GM10266 (cell line): ENCODE measurements at regions not wholly inside any gene's neighbourhood (a gene's known extent, or its start where the extent isn't known, plus 50 kb on each side); places are given as distances from the start of the nearest gene placed in this dataset.
"Not testable (repeated sequence)": the region's sequence is repeated elsewhere in the genome, so short reads cannot be mapped to it uniquely, and the experiment has no call there.

Experiments
- DNase-seq: peaks from one replicate; pipeline ENCODE4 v3.0.0; 2012; ENCODE audit errors: extremely low spot score
- TF ChIP-seq, protein P1 (sequence below): IDR thresholded peaks from 2 replicates; pipeline ENCODE4 v1.5.1; 2012; ENCODE audit warnings: mild to moderate bottlenecking, low read depth; ENCODE audit not compliant: control insufficient read depth, insufficient read depth; ENCODE audit errors: missing control alignments

- TF ChIP-seq, protein P1, sequence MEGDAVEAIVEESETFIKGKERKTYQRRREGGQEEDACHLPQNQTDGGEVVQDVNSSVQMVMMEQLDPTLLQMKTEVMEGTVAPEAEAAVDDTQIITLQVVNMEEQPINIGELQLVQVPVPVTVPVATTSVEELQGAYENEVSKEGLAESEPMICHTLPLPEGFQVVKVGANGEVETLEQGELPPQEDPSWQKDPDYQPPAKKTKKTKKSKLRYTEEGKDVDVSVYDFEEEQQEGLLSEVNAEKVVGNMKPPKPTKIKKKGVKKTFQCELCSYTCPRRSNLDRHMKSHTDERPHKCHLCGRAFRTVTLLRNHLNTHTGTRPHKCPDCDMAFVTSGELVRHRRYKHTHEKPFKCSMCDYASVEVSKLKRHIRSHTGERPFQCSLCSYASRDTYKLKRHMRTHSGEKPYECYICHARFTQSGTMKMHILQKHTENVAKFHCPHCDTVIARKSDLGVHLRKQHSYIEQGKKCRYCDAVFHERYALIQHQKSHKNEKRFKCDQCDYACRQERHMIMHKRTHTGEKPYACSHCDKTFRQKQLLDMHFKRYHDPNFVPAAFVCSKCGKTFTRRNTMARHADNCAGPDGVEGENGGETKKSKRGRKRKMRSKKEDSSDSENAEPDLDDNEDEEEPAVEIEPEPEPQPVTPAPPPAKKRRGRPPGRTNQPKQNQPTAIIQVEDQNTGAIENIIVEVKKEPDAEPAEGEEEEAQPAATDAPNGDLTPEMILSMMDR: no peak
- no peak for DNase-seq
These were observed 58.2 kb downstream of the RPRM start for GRCh38 chr2:153420394-153420793.

DNA sequence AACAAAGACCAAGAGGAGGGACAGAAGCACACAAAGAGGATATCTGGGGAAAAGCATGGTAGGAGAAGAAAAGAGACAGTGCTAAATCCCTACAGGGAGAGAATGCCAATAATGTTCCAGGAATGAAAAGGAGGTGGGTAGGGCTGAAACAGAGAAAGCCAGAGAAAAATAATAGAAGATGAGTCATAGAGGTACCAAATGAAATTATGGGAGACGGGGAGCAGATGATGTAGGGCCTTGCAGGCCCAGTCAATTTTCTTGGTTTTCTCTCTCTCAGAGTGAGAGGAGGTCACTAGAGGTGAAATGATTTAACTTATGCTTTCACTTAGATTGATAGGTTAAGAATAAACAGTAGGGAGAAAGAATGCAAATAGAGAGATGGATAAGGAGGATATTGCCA, 61.5 kb downstream of the RPRM start:
- TF ChIP-seq, protein P1: no peak
- DNase-seq: no peak

- TF ChIP-seq, protein P1: no peak
- no peak for DNase-seq
These were observed 62.5 kb downstream of the RPRM start for GRCh38 chr2:153416071-153416470.

- TF ChIP-seq, protein P1: no peak
- DNase-seq: no peak
These were observed 69.7 kb downstream of the RPRM start for GRCh38 chr2:153408710-153409385.

DNA sequence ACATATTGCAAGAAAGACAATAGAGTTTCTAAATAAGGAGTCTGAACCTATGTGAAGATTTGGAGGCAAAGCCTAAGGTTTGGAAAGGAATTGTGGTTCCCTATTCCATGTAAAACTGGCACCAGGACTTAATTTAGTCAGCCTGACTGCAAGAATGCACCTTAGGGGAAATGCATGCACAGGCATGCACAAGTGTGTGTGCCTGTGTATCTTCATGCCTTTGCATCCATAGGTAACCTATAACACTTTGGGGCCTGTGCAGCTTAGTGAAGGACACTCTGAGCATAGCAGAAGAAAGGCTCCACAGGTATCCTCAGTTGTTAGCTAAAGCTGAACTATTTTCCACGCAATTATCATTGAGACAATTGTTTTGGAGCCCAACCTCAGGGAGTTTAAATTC, 73.4 kb downstream of the RPRM start:
- TF ChIP-seq, protein P1: no peak
- DNase-seq: no peak

GRCh38 chr2:153404792-153405191, 73.8 kb downstream of the RPRM start:
- TF ChIP-seq, protein P1: no peak
- no peak for DNase-seq

GRCh38 chr2:153403940-153404339, 74.6 kb downstream of the RPRM start:
- DNase-seq: no peak
- TF ChIP-seq, protein P1: no peak

DNA sequence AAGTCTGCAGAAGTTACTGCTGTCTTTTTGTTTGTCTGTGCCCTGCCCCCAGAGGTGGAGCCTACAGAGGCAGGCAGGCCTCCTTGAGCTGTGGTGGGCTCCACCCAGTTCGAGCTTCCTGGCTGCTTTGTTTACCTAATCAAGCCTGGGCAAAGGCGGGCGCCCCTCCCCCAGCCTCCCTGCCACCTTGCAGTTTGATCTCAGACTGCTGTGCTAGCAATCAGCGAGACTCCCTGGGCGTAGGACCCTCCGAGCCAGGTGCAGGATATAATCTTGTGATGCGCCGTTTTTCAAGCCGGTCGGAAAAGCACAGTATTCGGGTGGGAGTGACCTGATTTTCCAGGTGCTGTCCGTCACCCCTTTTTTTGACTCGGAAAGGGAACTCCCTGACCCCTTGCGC, 75.2 kb downstream of the RPRM start:
- not testable (repeated sequence) for DNase-seq
